ENCODE measurements at regions not wholly inside any gene's neighbourhood (a gene's known extent, or its start where the extent isn't known, plus 50 kb on each side); places are given as distances from the start of the nearest gene placed in this dataset.
"Not testable (repeated sequence)": the region's sequence is repeated elsewhere in the genome, so short reads cannot be mapped to it uniquely, and the experiment has no call there.

DNA sequence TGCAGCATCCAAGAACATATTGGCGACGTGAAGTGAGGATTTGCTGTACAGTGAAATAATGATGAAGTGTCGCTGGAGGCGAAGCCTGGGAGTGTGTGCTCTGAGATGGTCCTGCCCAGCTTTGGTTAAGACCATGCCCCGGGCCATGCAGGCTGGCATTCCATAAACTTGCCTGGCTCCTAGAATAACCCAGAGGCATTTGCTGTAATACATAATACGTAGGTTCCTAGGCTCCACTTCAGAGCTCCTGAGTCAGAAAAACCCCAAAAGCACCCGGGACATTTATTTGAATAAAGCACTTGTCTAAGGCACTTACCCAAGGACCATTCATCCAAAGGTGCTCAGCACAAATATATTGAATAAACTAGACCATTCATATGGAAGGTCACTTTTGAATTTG lies 279.3 kb downstream of the ABCC12 start:
- Mint-ChIP-seq H3K27me3 (peaks cover 3% of the 10 kb centered on the region), H3K27ac (no peak overlapping the region), H3K9me3 (no peaks in the 10 kb centered on the region), H3K36me3 (no peaks in the 10 kb centered on the region), H3K4me3 (no peak overlapping the region), H3K4me1 (ENCODE audit: unreplicated experiment) (no peaks in the 10 kb centered on the region)
- TF ChIP-seq, protein P1, sequence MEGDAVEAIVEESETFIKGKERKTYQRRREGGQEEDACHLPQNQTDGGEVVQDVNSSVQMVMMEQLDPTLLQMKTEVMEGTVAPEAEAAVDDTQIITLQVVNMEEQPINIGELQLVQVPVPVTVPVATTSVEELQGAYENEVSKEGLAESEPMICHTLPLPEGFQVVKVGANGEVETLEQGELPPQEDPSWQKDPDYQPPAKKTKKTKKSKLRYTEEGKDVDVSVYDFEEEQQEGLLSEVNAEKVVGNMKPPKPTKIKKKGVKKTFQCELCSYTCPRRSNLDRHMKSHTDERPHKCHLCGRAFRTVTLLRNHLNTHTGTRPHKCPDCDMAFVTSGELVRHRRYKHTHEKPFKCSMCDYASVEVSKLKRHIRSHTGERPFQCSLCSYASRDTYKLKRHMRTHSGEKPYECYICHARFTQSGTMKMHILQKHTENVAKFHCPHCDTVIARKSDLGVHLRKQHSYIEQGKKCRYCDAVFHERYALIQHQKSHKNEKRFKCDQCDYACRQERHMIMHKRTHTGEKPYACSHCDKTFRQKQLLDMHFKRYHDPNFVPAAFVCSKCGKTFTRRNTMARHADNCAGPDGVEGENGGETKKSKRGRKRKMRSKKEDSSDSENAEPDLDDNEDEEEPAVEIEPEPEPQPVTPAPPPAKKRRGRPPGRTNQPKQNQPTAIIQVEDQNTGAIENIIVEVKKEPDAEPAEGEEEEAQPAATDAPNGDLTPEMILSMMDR (conservative IDR thresholded peaks at IDR 0.05) = no peak
- DNase-seq (ENCODE audit: extremely low spot score, unreplicated experiment) = no peak

DNA sequence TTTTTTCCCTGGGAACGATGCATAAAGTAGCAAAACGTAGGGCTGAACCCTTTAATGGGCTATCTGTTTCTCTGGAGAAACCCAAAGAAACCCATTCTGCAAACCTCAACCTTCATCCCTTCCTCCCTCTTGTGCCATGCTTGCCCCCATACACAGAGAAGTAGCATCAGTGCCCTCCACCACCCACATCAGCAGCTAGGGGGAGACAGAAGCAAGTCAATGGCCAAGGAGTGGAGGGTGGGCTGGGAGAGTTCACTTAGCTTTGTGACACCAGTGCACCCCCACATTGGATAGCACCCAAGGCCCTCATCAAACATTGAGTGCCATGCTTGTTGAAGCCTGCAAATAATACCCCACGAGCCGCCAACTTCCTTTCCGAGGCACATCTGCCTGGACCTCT lies 282.4 kb downstream of the ABCC12 start:
- no peak for DNase-seq (ENCODE audit: extremely low spot score, unreplicated experiment)
- Mint-ChIP-seq H3K36me3 (no peaks in the 10 kb centered on the region), H3K4me1 (ENCODE audit: unreplicated experiment) (no peaks in the 10 kb centered on the region), H3K4me3 (no peak overlapping the region), H3K27me3 (peaks cover 1% of the 10 kb centered on the region), H3K27ac (no peak overlapping the region), H3K9me3 (no peaks in the 10 kb centered on the region)
- TF ChIP-seq, protein P1 (conservative IDR thresholded peaks at IDR 0.05) = peak; percentile 54

- Mint-ChIP-seq H3K27me3 (no peaks in the 10 kb centered on the region), H3K36me3 (no peaks in the 10 kb centered on the region), H3K9me3 (no peaks in the 10 kb centered on the region), H3K27ac (no peak overlapping the region), H3K4me3 (no peak overlapping the region), H3K4me1 (ENCODE audit: unreplicated experiment) (no peaks in the 10 kb centered on the region)
- TF ChIP-seq, protein P1 (conservative IDR thresholded peaks at IDR 0.05) = no peak
- no peak for DNase-seq (ENCODE audit: extremely low spot score, unreplicated experiment)
These were observed 283.6 kb downstream of the ABCC12 start for GRCh38 chr16:47872225-47872624.

DNA sequence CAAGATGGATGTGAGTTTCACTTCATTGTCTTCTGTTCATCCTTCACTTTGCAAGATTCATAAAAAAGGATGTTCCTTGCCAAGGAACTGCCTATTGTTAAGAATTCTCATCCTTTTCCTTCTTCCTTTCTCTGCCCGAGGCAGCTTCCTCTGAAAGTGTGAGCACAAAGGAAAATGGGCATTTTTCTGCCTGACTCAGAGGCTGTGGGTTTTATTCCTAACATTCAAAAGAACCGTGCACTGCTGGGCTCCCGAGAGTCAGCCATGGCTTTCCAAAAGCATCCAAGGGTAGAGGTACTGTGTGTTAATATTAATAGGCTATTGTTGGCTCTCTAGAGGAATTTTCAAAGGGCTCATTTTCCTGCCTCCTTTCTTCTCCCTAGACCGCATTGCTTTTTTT lies 289.4 kb downstream of the ABCC12 start:
- H3K27me3 Mint-ChIP-seq = peaks cover 11% of the 10 kb centered on the region
- H3K4me3 Mint-ChIP-seq = no peak overlapping the region
- no peaks in the 10 kb centered on the region for H3K36me3 Mint-ChIP-seq
- TF ChIP-seq, protein P1 (conservative IDR thresholded peaks at IDR 0.05) = no peak
- DNase-seq (ENCODE audit: extremely low spot score, unreplicated experiment) = no peak
- no peak overlapping the region for H3K27ac Mint-ChIP-seq
- no peaks in the 10 kb centered on the region for H3K9me3 Mint-ChIP-seq
- no peaks in the 10 kb centered on the region for H3K4me1 Mint-ChIP-seq (ENCODE audit: unreplicated experiment)

DNA sequence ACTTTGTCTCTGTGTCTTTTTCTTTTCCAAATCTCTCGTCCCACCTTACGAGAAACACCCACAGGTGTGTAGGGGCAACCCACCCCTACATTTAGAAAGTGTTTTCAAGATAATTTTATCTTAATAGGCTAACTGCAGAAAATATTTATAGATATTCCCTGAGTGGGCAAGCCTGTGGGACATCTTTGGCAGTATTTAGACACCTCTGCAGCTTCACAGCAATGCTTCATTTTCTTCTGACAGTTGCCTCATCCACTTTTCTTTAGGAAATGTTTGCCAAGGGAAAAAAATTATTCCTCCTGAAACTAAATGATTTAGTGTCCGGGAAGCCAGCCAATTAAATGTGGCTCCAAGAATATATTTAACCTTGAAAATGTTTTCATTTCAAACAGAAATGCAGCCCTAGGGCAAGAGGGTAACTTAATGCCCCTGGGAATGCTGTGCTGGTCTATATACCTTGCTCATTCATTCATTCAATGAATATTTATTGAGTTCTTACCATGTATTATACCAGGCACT lies 290.4 kb downstream of the ABCC12 start:
- Mint-ChIP-seq H3K27ac (no peak overlapping the region), H3K36me3 (no peaks in the 10 kb centered on the region), H3K4me3 (no peak overlapping the region), H3K9me3 (no peaks in the 10 kb centered on the region), H3K4me1 (ENCODE audit: unreplicated experiment) (no peaks in the 10 kb centered on the region), H3K27me3 (peaks cover 11% of the 10 kb centered on the region)
- no peak for DNase-seq (ENCODE audit: extremely low spot score, unreplicated experiment)
- TF ChIP-seq, protein P1 (conservative IDR thresholded peaks at IDR 0.05) = no peak

GRCh38 chr16:47864262-47864661 lies 291.5 kb downstream of the ABCC12 start:
- H3K36me3 Mint-ChIP-seq; H3K9me3 Mint-ChIP-seq; H3K4me1 Mint-ChIP-seq (ENCODE audit: unreplicated experiment); DNase-seq (ENCODE audit: extremely low spot score, unreplicated experiment); H3K4me3 Mint-ChIP-seq: not testable (repeated sequence)
- peaks cover 11% of the 10 kb centered on the region for H3K27me3 Mint-ChIP-seq
- H3K27ac Mint-ChIP-seq = peak overlapping the region; percentile 69
